ENCODE measurements at regions not wholly inside any gene's neighbourhood (a gene's known extent, or its start where the extent isn't known, plus 50 kb on each side); places are given as distances from the start of the nearest gene placed in this dataset.
"Not testable (repeated sequence)": the region's sequence is repeated elsewhere in the genome, so short reads cannot be mapped to it uniquely, and the experiment has no call there.

GRCh38 chr7:6955385-6955784, 129.3 kb upstream of the CCZ1B start:
- H3K9me3 ChIP-seq; in situ Hi-C loops (cut with MboI; ENCODE audit: low sequenced_read_pairs); H3K36me3 ChIP-seq (replicated peaks); DNase-seq (ENCODE audit: low spot score in 2 of 2); H3K4me3 ChIP-seq; H3K4me1 ChIP-seq; H3K27me3 ChIP-seq (ENCODE audit: low read depth): not testable (repeated sequence)

- H3K4me1 ChIP-seq; H3K9me3 ChIP-seq; in situ Hi-C loops (cut with MboI; ENCODE audit: low sequenced_read_pairs); H3K4me3 ChIP-seq; H3K27me3 ChIP-seq (ENCODE audit: low read depth); H3K36me3 ChIP-seq (replicated peaks); DNase-seq (ENCODE audit: low spot score in 2 of 2): not testable (repeated sequence)
Observed at GRCh38 chr7:6955990-6956566, 130.0 kb upstream of the CCZ1B start.

GRCh38 chr7:6958371-6958770, 132.3 kb upstream of the CCZ1B start:
- H3K4me3 ChIP-seq; H3K36me3 ChIP-seq (replicated peaks); H3K27me3 ChIP-seq (ENCODE audit: low read depth); H3K4me1 ChIP-seq; DNase-seq (ENCODE audit: low spot score in 2 of 2); in situ Hi-C loops (cut with MboI; ENCODE audit: low sequenced_read_pairs); H3K9me3 ChIP-seq: not testable (repeated sequence)

DNA sequence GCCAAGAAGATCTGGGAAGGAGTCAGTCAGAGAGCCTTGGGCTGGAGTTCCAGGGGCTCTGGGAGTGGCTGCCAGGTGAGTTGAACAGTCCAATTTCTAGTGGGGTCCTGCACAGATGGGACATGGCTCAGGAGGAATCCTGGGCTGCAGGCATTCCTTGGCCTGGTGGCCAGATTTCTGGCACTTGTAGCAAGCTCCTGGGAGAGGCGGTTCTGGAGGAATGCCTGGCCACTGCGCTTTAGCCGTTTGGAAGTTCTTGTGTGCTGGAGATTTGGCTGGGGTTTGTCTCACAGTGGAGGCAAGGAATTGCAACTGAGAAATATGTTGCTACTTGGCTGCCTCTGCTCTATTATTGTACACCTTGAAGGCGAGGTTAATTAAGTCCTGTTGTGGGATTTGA, 133.9 kb upstream of the CCZ1B start:
- H3K4me1 ChIP-seq; DNase-seq (ENCODE audit: low spot score in 2 of 2); H3K9me3 ChIP-seq; H3K4me3 ChIP-seq; H3K36me3 ChIP-seq (replicated peaks); H3K27me3 ChIP-seq (ENCODE audit: low read depth); in situ Hi-C loops (cut with MboI; ENCODE audit: low sequenced_read_pairs): not testable (repeated sequence)

- H3K9me3 ChIP-seq; H3K4me3 ChIP-seq; H3K36me3 ChIP-seq (replicated peaks); H3K4me1 ChIP-seq; H3K27me3 ChIP-seq (ENCODE audit: low read depth); in situ Hi-C loops (cut with MboI; ENCODE audit: low sequenced_read_pairs); DNase-seq (ENCODE audit: low spot score in 2 of 2): not testable (repeated sequence)
Observed at GRCh38 chr7:6962871-6963270, 136.8 kb upstream of the CCZ1B start.

- H3K4me1 ChIP-seq; H3K36me3 ChIP-seq (replicated peaks); H3K9me3 ChIP-seq; in situ Hi-C loops (cut with MboI; ENCODE audit: low sequenced_read_pairs); H3K4me3 ChIP-seq; H3K27me3 ChIP-seq (ENCODE audit: low read depth): not testable (repeated sequence)
- DNase-seq (ENCODE audit: low spot score in 2 of 2): peak in 1 of 2 experiments; percentile 71
Observed at GRCh38 chr7:6965051-6965450, 139.0 kb upstream of the CCZ1B start.

DNA sequence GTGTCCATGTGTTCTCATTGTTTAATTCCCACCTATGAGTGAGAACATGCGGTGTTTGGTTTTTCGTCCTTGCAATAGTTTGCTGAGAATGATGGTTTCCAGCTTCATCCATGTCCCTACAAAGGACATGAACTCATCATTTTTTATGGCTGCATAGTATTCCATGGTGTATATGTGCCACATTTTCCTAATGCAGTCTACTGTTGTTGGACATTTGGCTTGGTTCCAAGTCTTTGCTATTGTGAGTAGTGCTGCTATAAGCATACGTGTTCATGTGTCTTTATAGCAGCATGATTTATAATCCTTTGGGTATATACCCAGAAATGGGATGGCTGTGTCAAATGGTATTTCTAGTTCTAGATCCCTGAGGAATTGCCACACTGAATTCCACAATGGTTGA, 144.1 kb upstream of the CCZ1B start:
- H3K36me3 ChIP-seq (replicated peaks); H3K27me3 ChIP-seq (ENCODE audit: low read depth); DNase-seq (ENCODE audit: low spot score in 2 of 2); in situ Hi-C loops (cut with MboI; ENCODE audit: low sequenced_read_pairs); H3K4me1 ChIP-seq; H3K9me3 ChIP-seq; H3K4me3 ChIP-seq: not testable (repeated sequence)

DNA sequence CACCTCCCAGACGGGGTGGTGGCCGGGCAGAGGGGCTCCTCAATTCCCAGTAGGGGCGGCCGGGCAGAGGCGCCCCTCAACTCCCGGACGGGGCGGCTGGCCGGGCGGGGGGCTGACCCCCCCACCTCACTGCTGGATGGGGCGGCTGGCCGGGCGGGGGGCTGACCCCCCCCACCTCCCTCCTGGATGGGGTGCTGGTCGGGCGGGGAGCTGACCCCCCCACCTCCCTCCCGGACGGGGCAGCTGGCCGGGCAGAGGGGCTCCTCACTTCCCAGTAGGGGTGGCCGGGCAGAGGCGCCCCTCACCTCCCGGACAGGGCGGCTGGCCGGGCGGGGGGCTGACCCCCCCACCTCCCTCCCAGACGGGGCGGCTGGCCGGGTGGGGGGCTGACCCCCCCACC, 148.8 kb upstream of the CCZ1B start:
- H3K27me3 ChIP-seq (ENCODE audit: low read depth); H3K4me3 ChIP-seq; DNase-seq (ENCODE audit: low spot score in 2 of 2); H3K9me3 ChIP-seq; H3K36me3 ChIP-seq (replicated peaks); in situ Hi-C loops (cut with MboI; ENCODE audit: low sequenced_read_pairs); H3K4me1 ChIP-seq: not testable (repeated sequence)

- H3K9me3 ChIP-seq; H3K4me3 ChIP-seq; DNase-seq (ENCODE audit: low spot score in 2 of 2); in situ Hi-C loops (cut with MboI; ENCODE audit: low sequenced_read_pairs); H3K4me1 ChIP-seq; H3K36me3 ChIP-seq (replicated peaks); H3K27me3 ChIP-seq (ENCODE audit: low read depth): not testable (repeated sequence)
Observed at GRCh38 chr7:6975346-6975745, 149.3 kb upstream of the CCZ1B start.

DNA sequence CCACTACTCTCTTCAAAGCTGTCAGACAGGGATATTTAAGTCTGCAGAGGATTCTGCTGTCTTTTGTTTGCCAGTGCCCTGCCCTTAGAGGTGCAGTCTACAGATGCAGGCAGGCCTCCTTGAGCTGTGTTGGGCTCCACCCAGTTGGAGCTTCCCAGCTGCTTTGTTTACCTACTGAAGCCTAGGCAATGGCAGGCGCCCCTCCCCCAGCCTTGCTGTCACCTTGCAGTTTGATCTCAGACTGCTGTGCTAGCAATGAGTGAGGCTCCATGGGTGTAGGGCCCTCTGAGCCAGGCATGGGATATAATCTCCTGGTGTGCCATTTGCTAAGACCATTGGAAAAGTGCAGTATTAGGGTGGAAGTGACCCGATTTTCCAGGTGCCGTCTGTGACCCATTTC, 151.3 kb upstream of the CCZ1B start:
- in situ Hi-C loops (cut with MboI; ENCODE audit: low sequenced_read_pairs); H3K27me3 ChIP-seq (ENCODE audit: low read depth); H3K4me1 ChIP-seq; H3K9me3 ChIP-seq; H3K36me3 ChIP-seq (replicated peaks); H3K4me3 ChIP-seq; DNase-seq (ENCODE audit: low spot score in 2 of 2): not testable (repeated sequence)

- H3K4me1 ChIP-seq; H3K27me3 ChIP-seq (ENCODE audit: low read depth); H3K36me3 ChIP-seq (replicated peaks); H3K9me3 ChIP-seq; H3K4me3 ChIP-seq; DNase-seq (ENCODE audit: low spot score in 2 of 2); in situ Hi-C loops (cut with MboI; ENCODE audit: low sequenced_read_pairs): not testable (repeated sequence)
Observed at GRCh38 chr7:6978326-6978725, 152.3 kb upstream of the CCZ1B start.

GRCh38 chr7:6979456-6979855, 153.4 kb upstream of the CCZ1B start:
- in situ Hi-C loops (cut with MboI; ENCODE audit: low sequenced_read_pairs); H3K4me1 ChIP-seq; DNase-seq (ENCODE audit: low spot score in 2 of 2); H3K36me3 ChIP-seq (replicated peaks); H3K9me3 ChIP-seq; H3K4me3 ChIP-seq; H3K27me3 ChIP-seq (ENCODE audit: low read depth): not testable (repeated sequence)

GRCh38 chr7:6982375-6982774, 156.3 kb upstream of the CCZ1B start:
- DNase-seq (ENCODE audit: low spot score in 2 of 2); H3K4me3 ChIP-seq; H3K36me3 ChIP-seq (replicated peaks); in situ Hi-C loops (cut with MboI; ENCODE audit: low sequenced_read_pairs); H3K9me3 ChIP-seq; H3K27me3 ChIP-seq (ENCODE audit: low read depth); H3K4me1 ChIP-seq: not testable (repeated sequence)

DNA sequence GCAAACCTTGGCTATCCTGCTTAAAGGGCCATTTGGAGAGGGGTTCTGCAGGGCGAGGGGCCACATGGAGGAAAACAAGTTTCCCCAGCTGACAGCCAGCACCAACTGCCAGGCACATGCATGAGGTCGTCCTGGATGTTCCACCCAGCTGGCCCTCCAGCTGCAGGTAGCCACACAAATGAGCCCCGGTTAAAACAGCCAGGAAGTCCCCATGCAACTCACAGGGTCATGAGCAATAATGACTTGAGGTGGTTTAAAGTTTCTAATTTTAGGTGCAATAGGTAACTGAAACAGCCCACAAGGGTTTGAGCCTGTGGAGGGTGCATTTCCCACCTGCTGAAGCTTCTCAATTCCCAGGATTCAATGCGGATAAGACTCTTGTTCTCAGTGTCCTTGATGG, 160.8 kb upstream of the CCZ1B start:
- H3K4me1 ChIP-seq; H3K9me3 ChIP-seq; H3K4me3 ChIP-seq; DNase-seq (ENCODE audit: low spot score in 2 of 2); H3K27me3 ChIP-seq (ENCODE audit: low read depth); H3K36me3 ChIP-seq (replicated peaks); in situ Hi-C loops (cut with MboI; ENCODE audit: low sequenced_read_pairs): not testable (repeated sequence)

DNA sequence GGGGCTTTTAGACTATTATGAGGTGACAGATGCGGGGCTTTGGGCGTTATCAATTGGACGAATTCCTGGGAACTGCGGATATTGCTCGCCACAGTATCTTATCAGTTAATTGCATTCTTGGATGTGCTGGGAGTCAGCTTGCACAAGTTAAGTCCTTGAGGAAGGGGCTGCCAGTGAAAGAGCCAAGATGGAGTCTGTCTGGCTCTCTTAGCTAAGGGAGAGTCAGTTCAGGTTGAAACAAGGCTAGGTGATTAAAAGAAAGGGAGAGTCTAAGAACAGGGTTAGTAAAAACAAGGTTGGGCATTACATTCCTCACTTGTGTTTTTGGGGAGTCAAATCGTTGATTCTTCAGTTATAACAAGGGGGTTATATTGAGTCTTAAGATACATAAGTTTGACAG, 162.5 kb upstream of the CCZ1B start:
- DNase-seq (ENCODE audit: low spot score in 2 of 2); in situ Hi-C loops (cut with MboI; ENCODE audit: low sequenced_read_pairs): not testable (repeated sequence)

More for the DNA sequence above, 162.5 kb upstream of the CCZ1B start:
- H3K9me3 ChIP-seq; H3K27me3 ChIP-seq (ENCODE audit: low read depth); H3K4me1 ChIP-seq; H3K4me3 ChIP-seq; H3K36me3 ChIP-seq (replicated peaks): not testable (repeated sequence)

Data from HAP-1 (cell line).